NCI-H748 (cell line): ENCODE measurements at regions not wholly inside any gene's neighbourhood (a gene's known extent, or its start where the extent isn't known, plus 50 kb on each side); places are given as distances from the start of the nearest gene placed in this dataset.
"Not testable (repeated sequence)": the region's sequence is repeated elsewhere in the genome, so short reads cannot be mapped to it uniquely, and the experiment has no call there.

Experiments used
- DNase-seq: peaks from one replicate; lab custom pipeline; 2025; ENCODE audit not compliant: unreplicated experiment; lab: John Stamatoyannopoulos, UW

- no peak for DNase-seq
These were observed 863.2 kb upstream of the GOT2 start for GRCh38 chr16:59597269-59597668.

- DNase-seq = no peak
These were observed 862.6 kb upstream of the GOT2 start for GRCh38 chr16:59596693-59597092.

GRCh38 chr16:59593194-59593661 is 859.1 kb upstream of the GOT2 start:
- no peak for DNase-seq

GRCh38 chr16:59591480-59591879 is 857.4 kb upstream of the GOT2 start:
- DNase-seq = no peak

GRCh38 chr16:59590845-59591244 is 856.7 kb upstream of the GOT2 start:
- DNase-seq = no peak

DNA sequence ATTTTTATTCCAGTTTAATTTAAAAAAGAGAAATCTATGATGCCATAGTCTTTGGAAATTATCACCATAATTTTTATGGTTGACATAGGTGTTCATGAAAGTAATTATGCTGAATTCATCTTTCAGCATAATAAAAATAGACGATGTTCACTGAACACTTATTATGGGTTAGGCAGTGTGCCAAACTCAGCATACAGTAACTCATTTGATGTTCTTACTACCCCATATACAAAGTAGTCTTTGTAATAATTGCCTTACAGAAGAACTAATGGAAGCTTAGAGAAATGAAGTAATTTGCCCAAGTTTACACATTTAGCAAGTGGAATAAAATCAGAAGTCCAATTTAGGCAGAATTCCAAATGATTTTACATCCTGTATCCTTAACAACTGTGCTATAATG is 852.2 kb upstream of the GOT2 start:
- no peak for DNase-seq

DNA sequence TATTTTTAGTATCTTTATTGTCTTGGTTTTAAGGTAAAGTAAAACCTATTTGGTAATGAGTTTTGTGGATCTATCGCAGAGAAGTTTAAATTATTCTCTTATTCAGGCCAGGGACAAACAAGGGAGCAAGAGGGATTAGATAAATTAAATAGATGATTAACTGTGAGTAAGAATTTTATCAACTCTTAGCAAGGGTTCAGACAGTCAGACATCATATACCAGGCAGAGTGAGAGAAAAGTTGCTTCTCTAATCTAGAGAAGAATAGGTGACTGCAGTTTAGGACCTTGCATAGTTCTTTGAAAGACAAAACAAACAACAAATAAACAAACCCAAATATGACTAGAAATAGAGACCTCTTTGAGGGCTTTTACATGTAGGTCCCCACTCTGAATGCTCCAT is 840.2 kb upstream of the GOT2 start:
- DNase-seq = no peak

DNA sequence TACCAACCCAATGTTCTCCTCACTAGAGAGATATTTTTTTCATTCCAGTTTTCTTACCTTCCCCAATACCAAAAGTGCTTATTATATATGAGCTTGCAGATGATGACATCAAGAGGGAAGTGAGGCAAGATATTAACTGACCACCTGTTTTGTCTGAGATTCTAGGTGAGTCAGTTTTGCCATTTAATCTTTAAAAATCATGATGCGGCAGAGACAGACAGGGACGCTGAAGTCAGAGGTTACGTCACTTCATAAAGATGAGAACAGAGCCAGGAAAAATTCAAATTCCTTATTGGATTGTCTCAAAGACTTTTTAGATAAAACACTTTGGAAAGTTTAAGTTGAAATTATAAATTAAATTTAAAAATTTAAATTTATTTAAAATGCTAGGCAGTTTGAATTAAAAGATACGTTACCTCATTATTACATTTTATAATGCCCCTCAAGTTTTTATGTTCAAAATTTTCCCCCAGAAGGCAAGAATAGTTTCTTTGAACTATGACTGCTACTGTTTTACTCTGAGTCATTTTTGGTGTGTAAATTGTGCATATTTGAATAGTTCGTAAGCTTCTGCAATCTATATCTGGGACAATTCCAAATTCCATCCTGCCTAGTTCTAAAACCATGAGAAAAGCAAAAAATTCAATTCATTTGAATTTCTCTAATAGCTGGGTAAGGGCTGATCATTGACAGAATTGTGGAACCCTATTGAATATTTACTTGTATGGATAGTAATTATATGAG is 839.6 kb upstream of the GOT2 start:
- no peak for DNase-seq

DNA sequence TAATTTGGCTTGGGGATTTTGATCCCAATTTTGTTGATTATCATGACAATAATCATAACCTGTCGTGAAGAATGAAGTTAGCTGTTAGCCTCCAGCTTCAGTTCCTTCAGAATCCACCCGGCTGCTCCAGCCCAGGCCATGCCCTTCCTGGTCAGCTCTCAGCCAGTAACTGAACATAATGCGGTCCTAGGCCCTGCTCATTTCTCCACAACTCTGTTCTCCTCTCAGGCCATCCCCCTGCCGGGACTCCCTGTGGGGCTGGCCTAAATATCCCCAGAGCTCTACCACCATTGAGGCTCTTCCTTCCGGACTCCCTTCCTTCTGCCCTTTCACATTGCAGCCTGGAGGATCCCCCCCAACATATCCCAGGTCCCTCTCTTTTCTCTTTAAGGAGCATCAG is 833.4 kb upstream of the GOT2 start:
- no peak for DNase-seq

- DNase-seq = no peak
These were observed 832.3 kb upstream of the GOT2 start for GRCh38 chr16:59566446-59566845.

DNA sequence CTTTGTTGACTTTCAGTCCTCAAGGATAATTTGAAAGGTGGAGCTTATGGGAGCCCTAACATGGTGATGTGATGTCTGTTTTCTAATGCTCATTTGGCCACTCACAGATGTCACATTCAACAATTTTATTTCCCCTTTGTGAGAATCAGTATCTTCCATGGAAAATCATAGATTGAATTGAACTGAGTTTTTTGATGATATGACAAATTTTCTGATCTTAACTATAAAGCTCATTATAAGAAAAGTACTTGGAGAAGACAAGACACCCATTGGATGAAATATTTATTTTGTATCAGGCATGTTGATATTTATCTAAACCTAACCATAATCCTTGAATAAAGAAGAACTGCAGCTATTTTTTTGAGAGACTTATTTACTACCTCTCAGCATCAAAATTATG is 824.6 kb upstream of the GOT2 start:
- DNase-seq = no peak

DNA sequence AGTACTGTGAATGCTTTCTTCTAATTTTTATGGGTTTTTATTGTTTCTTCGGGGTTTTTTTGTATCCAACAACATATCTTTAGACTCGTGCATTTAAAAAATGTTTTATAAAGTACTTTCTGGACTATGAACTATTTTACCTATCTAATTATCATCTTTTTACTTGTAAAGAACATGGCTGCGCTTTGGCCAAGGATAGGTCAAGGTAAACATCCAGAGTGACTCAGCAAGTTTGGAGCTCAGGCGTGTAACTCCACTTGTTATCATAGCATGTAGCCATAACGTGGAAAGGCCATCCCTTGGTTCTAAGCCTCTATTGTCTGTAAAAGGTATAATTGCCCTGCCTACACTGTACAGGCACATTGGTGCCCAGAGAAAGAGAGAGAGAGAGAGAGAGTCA is 818.0 kb upstream of the GOT2 start:
- DNase-seq = no peak

DNA sequence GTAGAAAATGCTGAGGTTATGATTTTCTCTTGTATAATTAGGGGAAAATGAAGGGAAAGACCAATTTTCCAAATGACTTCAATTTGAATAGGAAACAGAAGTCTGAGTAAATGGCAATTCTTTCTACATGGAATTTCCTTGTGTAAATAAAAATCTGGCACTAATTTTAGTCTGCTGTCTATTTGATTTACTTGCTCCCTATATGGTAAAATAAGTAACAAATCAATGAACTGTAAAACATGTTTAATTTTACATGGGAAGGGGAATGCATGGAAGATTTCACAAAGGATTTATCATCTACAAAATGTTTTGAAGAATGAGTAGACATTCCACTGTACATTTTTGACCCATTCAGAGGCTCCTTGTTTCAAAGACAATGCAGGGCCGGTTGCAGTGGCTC is 811.6 kb upstream of the GOT2 start:
- DNase-seq = no peak

GRCh38 chr16:59543641-59544040 is 809.5 kb upstream of the GOT2 start:
- DNase-seq = no peak

- no peak for DNase-seq
These were observed 806.5 kb upstream of the GOT2 start for GRCh38 chr16:59540621-59541020.

GRCh38 chr16:59535298-59535697 is 801.2 kb upstream of the GOT2 start:
- no peak for DNase-seq

DNA sequence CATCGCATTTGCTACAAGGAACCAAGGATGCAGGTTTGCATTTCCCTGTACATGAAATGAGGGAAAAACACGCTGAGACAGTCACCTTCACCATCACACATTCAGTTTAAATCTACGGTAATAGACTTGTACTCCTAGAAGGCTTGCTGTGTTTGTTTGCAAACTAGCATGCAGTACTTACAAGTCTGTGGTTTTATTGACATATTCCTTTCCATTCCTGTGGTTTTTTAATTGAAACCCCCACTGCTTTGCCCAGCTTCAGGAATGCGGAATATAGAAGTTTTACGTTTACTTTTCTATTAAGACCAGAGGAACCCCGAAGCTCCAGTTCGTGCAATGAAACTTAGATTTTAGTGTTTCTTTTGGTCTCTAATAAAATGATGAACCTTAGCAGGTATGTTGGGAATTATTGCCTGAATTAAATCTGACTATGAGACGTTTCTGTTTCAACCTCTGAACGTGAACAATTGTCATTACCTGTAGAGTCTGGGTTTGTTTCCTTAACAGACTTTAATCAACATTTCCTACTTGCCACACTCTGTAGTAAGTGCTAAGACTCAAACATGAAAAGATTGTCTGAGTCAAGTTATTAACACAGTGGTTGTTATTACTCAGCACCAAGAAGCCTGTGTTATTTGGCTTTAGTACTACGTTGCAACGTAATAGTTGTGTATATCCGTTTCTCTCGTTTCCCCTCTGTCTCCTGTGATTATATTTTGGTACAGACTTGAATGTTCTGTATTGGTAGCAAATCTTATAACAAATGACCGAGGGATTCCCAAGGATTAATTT is 793.3 kb upstream of the GOT2 start:
- no peak for DNase-seq

DNA sequence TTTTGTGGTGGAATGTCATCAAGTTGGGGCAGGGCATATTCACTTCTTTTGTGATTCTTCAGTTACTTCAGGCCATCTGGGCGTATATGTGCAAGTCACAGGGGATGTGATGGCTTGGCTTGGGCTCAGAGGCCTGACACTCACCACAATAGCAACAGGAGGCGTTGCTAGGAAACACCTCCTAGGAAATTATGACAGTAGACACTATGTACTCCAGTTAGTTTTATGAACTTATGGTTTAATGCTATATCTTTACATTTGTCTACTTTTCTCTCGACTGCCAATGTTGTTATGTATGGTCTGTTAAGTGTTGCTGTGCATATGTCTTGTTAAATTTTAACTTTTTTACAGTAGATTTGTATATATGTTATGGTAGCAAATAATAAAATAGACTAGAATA is 788.7 kb upstream of the GOT2 start:
- DNase-seq = no peak

GRCh38 chr16:59518721-59519120 is 784.6 kb upstream of the GOT2 start:
- DNase-seq = not testable (repeated sequence)

DNA sequence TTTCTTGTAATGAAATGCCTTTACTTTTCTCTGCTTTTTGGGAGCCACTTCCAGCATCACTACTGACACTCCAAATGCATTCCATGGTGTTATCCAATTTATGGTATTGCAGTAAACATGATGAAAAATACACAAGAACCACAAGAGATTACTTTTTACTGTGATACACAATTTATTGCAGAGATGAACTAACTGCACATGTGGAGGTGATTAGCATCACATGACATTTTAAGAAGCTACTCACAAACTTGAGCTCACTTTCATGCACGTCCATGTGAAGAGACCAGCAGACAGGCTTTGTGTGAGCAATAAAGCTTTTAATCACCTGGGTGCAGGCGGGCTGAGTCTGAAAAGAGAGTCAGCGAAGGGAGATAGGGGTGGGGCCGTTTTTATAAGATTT is 780.5 kb upstream of the GOT2 start:
- no peak for DNase-seq

DNA sequence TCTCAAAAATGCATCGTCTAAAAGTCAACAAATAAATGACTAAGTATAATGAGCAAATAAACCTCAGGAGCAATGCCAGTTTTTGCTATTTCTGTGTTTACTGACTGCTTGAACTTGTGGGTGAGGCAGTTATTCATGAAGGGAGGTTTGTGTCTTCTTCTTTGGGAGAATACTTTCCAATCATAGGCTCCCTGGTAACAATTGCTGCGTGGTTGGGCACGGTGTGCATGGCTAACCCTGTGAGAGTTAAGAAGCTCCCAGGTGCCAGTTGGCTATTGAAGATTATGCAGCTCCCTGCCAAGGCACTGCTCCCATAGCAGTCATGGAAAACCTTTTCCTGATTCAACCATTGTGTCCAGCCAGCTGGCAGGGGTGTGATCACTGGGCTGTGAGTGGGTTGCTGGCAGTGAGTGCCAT is 775.9 kb upstream of the GOT2 start:
- DNase-seq = no peak

GRCh38 chr16:59500601-59501000 is 766.5 kb upstream of the GOT2 start:
- DNase-seq = no peak
